PC-3 (cell line): ENCODE measurements at regions not wholly inside any gene's neighbourhood (a gene's known extent, or its start where the extent isn't known, plus 50 kb on each side); places are given as distances from the start of the nearest gene placed in this dataset.

Source experiments
- ATAC-seq: fragments of 200-7000 bp; cut with Tn5 transposase; 2 replicates; pipeline ENCODE4 v1.9.1; 2020; ENCODE audit warnings: mild to moderate bottlenecking, moderate library complexity
- BruUV-seq: library from RNA; stranded (reverse); fragments of 400-500 nt; replicated peaks from 2 replicates; lab custom pipeline; 2021; lab: Mats Ljungman, UMichigan
- CTCF ChIA-PET: fragments of 300-600 bp; sonication (Branson Sonifier 250); formaldehyde crosslinking; loops from one replicate; lab custom pipeline; 2022; ENCODE audit warnings: antibody characterized with exemption; lab: Charles Lee
- POLR2A ChIA-PET: fragments of 300-600 bp; sonication (Branson Sonifier 250); formaldehyde crosslinking; loops from one replicate; lab custom pipeline; 2022; ENCODE audit warnings: antibody characterized with exemption; ENCODE audit not compliant: unreplicated experiment; lab: Charles Lee
- DNase-seq: peaks from one replicate; pipeline ENCODE4 v3.0.0-alpha.2; 2015
- H2AFZ ChIP-seq: fragments of 300-600 bp; sonication (generic); 2 replicates; pipeline ENCODE4 v1.6.0; 2016; ENCODE audit warnings: antibody characterized with exemption, low read length
- H3F3A ChIP-seq: fragments of 300-600 bp; sonication (generic); one replicate; pipeline ENCODE4 v1.6.0; 2017; ENCODE audit warnings: antibody characterized with exemption, low read length, control low read depth, mild to moderate bottlenecking; ENCODE audit not compliant: unreplicated experiment
- H3K27ac ChIP-seq: fragments of 300-600 bp; sonication (generic); 2 replicates; pipeline ENCODE4 v1.5.1; 2016; ENCODE audit warnings: mild to moderate bottlenecking, low read length
- H3K27me3 ChIP-seq: fragments of 300-600 bp; sonication (generic); 2 replicates; pipeline ENCODE4 v1.6.1; 2016; ENCODE audit warnings: low read length, mixed read lengths
- H3K36me3 ChIP-seq: fragments of 300-600 bp; sonication (generic); 2 replicates; pipeline ENCODE4 v1.6.1; 2016; ENCODE audit warnings: low read depth, mixed run types, low read length, mixed read lengths
- H3K4me1 ChIP-seq: fragments of 300-600 bp; sonication (generic); 2 replicates; pipeline ENCODE4 v1.5.1; 2016; ENCODE audit warnings: low read length; ENCODE audit not compliant: insufficient read depth
- H3K4me2 ChIP-seq: fragments of 300-600 bp; sonication (generic); 2 replicates; pipeline ENCODE4 v1.6.0; 2016; ENCODE audit warnings: low read length
- H3K4me3 ChIP-seq: fragments of 300-600 bp; sonication (generic); 2 replicates; pipeline ENCODE4 v1.5.1; 2016; ENCODE audit warnings: mild to moderate bottlenecking, low read length, mixed read lengths
- H3K79me2 ChIP-seq: fragments of 300-600 bp; sonication (generic); 2 replicates; pipeline ENCODE4 v1.6.1; 2017; ENCODE audit warnings: low read length, mixed read lengths
- H3K9ac ChIP-seq: fragments of 300-600 bp; sonication (generic); 2 replicates; pipeline ENCODE4 v1.6.0; 2016; ENCODE audit warnings: mild to moderate bottlenecking, low read length
- H3K9me2 ChIP-seq: fragments of 300-600 bp; sonication (generic); replicated peaks from 2 replicates; pipeline ENCODE4 v1.6.1; 2016; ENCODE audit warnings: mixed run types, low read length, mixed read lengths
- H3K9me3 ChIP-seq: fragments of 300-600 bp; sonication (generic); 2 replicates; pipeline ENCODE4 v1.6.1; 2016; ENCODE audit warnings: low read length, mixed read lengths
- H4K20me1 ChIP-seq: fragments of 300-600 bp; sonication (generic); 2 replicates; pipeline ENCODE4 v1.6.1; 2016; ENCODE audit warnings: low read length, mixed read lengths
- CTCF ChIP-seq: fragments of 300-600 bp; sonication (generic); conservative IDR thresholded peaks from 2 replicates; pipeline ENCODE4 v1.5.1; 2017; ENCODE audit warnings: antibody characterized with exemption, low read depth, mild to moderate bottlenecking, low read length
- EZH2 ChIP-seq: fragments of 300-600 bp; sonication (generic); IDR thresholded peaks from one replicate; pipeline ENCODE4 v1.6.1; 2017; ENCODE audit warnings: antibody characterized with exemption, mild to moderate bottlenecking, low read length; ENCODE audit not compliant: unreplicated experiment
- EZH2phosphoT487 ChIP-seq: fragments of 300-600 bp; sonication (generic); IDR thresholded peaks from 2 replicates; pipeline ENCODE4 v1.6.1; 2018; ENCODE audit warnings: mild to moderate bottlenecking, antibody characterized with exemption, low read length, borderline replicate concordance
- intact Hi-C: fragments of 100-400 bp; cut with micrococcal nuclease; formaldehyde crosslinking; loops from 2 replicates; pipeline ENCODE4 v1.9.0; 2023

- intact Hi-C loops = no loop called here
- no peaks in the 10 kb centered on the region for H3K9me2 ChIP-seq
- H3K27me3 ChIP-seq = no peaks in the 10 kb centered on the region
- H3K4me2 ChIP-seq = no peak overlapping the region
- peak; percentile 90 for ATAC-seq
- BruUV-seq = no TSS peak
- H3K36me3 ChIP-seq = no peaks in the 10 kb centered on the region
- H3K27ac ChIP-seq = no peak overlapping the region
- H3K4me1 ChIP-seq = peaks cover 24% of the 10 kb centered on the region
- H3K4me3 ChIP-seq = no peak overlapping the region
- H2AFZ ChIP-seq = no peak overlapping the region
- H4K20me1 ChIP-seq = no peaks in the 10 kb centered on the region
- CTCF ChIA-PET = no interaction called here
- H3K9ac ChIP-seq = no peak overlapping the region
- H3F3A ChIP-seq = no peaks in the 10 kb centered on the region
- peak; percentile 71 for DNase-seq
- POLR2A ChIA-PET = no interaction called here
- no peaks in the 10 kb centered on the region for H3K9me3 ChIP-seq
- no peaks in the 10 kb centered on the region for H3K79me2 ChIP-seq
- TF ChIP-seq EZH2 = no peak
- TF ChIP-seq CTCF = no peak
- TF ChIP-seq EZH2phosphoT487 = no peak
Measured at GRCh38 chr18:44594799-44595467, 85.8 kb upstream of the SETBP1 start.

- H3K27ac ChIP-seq = 0 out of 2 replicates have a peak overlapping the region, but pooled peaks have one; percentile 13
- intact Hi-C loops = no loop called here
Measured at GRCh38 chr18:44597797-44598196, 82.9 kb upstream of the SETBP1 start.

More at GRCh38 chr18:44597797-44598196, 82.9 kb upstream of the SETBP1 start:
- Histone ChIP-seq H3K9ac (no peak overlapping the region), H3K9me2 (no peaks in the 10 kb centered on the region), H3K4me3 (no peak overlapping the region), H3F3A (no peaks in the 10 kb centered on the region), H4K20me1 (no peaks in the 10 kb centered on the region), H3K36me3 (no peaks in the 10 kb centered on the region), H2AFZ (no peak overlapping the region), H3K4me1 (peaks cover 36% of the 10 kb centered on the region), H3K9me3 (no peaks in the 10 kb centered on the region), H3K79me2 (no peaks in the 10 kb centered on the region), H3K4me2 (no peak overlapping the region), H3K27me3 (no peaks in the 10 kb centered on the region)
- BruUV-seq = no TSS peak
- ATAC-seq = no peak
- TF ChIP-seq EZH2phosphoT487 (no peak), EZH2 (no peak), CTCF (no peak)
- ChIA-PET CTCF (no interaction called here), POLR2A (no interaction called here)
- no peak for DNase-seq
